ENCODE measurements at regions not wholly inside any gene's neighbourhood (a gene's known extent, or its start where the extent isn't known, plus 50 kb on each side); places are given as distances from the start of the nearest gene placed in this dataset.
"Not testable (repeated sequence)": the region's sequence is repeated elsewhere in the genome, so short reads cannot be mapped to it uniquely, and the experiment has no call there.

DNA sequence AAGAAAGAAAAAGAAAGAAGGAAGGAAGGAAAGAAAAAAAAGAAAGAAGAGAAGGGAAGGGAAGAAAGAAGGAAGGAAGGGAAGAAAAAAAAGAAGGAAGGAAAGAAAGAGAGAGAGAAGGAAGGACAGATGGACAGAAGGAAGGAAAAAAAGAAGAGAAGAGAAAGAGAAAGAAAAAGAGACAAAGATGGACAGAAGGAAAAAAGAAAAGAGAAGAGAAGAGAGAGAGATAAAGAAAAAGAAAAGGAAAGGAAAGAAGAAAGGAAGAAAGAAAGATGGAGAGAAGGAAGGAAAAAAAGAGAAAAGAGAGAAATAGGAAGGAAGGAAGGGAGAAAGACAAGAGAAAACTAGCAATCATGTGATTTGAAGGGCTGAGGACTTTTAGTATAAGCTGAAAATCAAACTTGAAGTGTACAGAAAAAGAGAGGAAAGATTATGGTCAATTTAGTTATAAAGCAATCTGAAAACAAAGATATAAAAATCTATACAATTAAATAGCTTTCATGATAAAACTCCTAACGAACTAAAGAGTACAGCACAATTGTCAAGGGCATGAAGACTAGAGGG lies 115.3 kb downstream of the LTN1 start:
- ATAC-seq: no peak

DNA sequence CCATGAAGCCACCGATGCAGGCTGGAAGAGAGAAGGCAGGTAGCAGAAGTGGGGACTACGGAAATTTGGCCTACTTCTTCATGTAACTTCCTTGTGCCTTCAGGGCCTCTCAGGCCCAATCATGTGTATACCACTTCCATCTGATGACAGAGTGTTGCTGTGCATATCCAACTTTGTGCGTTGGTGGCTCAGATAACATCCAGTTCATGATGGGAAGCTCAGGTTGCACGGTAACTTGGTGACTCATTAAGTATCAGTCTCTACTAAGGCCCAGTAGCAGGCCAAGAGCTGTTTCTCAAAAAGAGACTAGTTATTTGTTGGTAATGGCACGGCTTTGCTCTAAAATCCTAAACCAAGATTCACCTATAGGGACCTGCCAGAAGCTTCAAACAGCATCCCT lies 117.6 kb downstream of the LTN1 start:
- ATAC-seq: no peak

DNA sequence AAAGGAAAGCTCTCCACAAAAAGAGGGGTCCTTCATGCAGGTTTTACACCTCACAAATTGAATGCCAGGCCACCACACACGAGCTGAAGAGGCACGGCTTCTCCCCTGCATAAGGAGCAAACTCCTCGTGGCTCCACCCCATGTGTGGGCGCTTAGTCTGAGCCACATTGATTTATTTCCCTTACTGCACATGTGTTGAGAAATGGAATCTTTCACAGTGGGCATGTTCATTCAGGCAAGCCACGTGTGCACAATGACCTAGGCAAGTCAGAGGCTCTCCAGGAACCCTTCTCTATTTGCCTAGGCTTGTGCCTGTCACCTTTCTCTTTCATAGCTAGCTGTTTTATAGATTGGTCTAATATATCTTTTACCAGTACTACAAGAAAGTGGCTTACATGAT lies 120.5 kb downstream of the LTN1 start:
- peak; percentile 97 for ATAC-seq

DNA sequence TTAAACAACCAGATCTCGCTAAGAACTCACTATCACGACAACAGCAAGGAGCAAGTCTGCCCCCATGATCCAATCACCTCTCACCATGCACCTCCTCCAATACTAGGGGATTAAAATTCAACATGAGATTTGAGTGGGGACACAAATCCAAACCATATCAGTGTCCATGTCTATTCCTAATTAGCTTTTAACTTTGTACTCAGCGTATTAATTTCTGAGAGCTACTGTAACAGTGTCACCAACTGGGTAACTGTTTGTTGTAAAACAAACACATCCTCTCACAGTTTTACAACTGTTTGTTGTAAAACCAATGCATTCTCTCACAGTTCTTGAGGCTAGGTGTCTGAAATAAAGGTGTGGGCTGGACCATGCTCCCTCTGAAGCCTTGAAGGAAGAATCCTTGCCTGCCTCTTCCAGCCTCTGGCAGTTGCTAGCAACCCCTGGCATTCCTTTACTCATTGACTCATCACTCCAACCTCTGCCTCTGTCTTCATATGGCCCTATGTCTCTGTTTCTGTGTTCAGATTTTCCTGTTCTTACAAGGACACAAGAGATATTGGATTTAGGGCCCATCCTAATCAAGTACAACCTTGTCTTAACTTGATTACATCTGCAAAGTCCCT lies 121.2 kb downstream of the LTN1 start:
- ATAC-seq: peak; percentile 11

DNA sequence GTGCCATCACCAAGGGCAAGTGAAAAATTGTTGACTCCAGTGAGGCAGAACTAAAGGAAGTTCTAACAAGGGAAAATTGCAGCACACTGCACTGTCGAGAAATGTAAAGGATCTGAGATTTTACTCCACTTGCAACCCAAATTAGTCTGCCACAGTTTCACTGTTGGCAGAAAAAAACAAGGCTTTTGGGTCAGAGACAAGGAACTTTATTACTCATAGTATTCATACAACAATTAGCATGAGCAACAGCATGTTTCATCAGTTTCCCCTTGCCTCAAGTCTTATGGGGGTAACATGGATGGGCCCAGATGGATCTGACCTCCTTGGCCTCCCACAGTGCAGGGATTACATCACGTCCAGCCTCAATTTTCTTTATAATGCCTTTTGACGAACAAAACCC lies 125.3 kb downstream of the LTN1 start:
- ATAC-seq: no peak

DNA sequence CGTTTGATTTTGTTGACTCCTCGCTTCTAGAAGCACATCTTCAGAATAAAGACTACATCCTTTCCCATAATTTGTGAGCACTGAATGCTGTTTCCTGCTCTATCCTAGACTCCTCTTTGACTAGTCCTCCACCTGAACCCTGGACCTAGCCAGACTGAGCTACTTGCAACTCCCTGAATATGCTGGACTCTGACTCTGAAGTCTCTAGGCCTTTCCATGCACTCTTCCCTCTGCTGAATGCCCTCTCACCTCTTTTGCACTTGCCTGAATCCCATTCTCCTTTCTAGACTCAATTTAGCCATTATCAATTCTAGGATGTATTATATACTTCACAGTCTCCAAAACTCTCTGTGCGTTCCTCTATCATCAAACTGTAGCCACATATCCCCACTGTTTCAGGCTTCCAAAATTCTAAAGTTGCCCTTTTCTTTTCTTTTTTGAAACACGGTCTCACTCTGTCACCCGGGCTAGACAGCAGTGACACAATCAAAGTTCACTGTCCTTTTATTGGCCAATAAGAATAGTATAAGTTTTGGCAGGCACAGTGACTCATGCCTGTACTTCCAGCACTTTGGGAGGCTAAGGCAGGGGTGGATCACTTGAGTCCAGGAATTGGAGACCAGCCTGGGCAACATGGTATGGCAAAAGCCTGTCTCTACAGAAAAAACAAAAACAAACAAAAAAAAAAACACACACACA lies 127.0 kb downstream of the LTN1 start:
- ATAC-seq: peak; percentile 37

DNA sequence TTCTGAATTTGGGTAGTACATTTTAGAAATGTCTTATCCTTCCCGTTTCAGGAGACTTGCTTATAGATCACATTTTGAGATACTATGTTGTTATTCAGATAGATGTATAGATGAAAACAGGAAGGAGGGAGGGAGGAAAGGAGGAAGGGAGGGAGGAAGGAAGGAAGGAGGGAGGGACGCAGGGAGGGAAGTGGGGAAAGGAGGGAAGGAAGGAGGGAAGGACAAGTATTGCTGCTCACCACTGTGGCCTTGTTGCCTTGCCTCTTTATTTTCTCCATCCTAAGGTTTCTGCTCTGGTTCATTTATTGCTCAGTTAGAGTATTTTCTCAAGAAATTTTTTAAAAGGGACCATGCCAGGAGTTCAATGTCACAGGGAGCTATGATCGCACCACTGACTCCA lies 134.3 kb downstream of the LTN1 start:
- no peak for ATAC-seq

DNA sequence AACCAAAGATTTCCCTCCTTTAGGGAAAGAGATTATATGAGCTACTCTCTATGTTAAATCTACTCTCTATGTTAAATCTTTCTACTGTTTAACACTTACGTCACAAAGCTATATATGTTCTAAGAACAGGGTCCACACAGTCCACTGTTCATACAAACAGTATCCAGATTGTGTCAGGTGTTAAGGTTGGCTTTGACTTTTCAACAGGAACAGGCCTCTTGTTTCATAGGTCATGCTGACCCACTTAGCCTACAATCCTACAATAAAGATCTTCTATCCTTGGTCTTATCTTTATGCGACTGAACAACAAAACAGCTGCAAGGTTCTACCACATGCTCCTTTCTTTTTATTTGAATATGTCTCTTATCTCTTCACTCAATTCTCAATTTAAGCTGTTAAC lies 134.9 kb downstream of the LTN1 start:
- ATAC-seq: no peak

DNA sequence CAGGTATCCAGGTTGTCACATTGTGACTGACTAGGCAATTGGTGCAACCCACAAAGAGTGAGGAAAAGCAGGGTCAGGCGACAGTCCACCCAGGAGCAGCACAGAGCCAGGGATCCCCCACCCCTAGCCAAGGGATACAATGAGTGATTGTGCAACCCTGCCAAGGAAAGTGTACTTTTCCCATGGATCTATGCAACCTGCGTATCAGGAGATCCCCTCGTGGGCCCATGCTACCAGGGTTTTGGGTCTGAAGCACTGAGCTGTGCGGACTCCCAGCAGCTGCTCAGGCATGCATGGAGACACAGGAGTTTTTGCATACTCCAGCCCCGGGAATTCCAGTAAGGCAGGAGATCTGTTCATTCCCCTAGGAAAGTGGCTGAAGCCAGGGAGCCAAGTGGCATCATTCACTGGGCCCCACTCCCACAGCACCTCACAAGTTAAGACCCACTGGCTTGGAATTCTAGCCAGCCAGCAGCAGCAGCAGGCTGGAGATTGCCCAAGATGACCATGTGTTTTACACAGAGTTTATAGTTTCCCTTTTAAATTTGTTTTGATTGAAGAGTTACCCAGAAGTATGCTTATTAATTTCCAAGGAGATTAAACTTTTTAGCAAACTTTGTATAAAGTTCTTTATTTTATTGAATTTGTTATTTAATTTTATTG lies 136.0 kb downstream of the LTN1 start:
- no peak for ATAC-seq

DNA sequence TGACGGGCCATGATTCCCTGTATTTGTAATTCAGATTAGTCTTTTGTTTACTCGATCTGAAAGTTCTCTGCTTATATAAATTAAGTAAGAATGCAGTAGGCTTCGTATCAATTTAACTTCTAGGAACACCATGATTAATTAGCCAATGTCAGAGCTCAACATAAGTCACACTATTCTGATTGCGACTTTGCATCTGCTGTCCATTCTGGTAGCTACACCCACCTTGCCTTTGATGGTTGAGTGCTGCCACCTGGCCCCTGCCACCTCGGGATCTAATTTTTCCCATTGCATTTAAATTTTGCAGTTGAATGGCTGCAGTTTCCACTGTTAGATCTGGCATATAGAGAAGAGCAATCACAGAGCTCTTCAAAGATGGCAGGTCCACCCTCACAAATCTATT lies 140.0 kb downstream of the LTN1 start:
- ATAC-seq: no peak

DNA sequence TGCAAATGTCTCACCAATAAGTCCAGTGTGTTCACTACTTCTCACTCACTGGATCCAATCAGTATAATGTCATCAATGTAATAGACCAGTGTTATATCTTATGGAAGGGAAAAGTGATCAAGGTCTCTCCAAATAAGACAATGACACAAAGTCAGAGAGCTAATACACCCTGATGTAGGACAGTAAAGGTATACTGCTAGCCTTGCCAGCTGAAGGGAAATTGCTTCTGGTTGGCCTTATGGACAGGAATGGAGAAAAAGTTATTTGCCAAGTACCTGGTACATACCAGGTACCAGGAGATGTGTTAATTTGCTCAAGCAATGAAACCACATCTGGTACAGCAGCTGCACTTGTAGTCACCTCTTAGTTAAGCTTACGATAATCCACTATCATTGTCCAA lies 141.0 kb downstream of the LTN1 start:
- ATAC-seq: no peak

DNA sequence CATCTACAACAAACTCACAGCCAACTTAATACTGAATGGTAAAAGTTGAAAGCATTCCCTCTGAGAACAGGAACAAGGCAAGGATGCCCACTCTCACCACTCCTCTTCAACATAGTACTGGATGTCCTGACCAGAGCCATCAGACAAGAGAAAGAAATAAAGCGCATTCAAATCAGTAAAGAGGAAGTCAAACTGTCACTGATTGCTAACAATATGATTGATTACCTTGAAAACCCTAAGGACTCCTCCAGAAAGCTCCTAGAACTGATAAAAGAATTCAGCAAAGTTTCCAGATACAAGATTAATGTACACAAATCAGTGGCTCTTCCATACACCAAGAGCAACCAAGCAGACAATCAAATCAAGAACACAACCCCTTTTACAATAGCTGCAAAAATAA lies 153.4 kb downstream of the LTN1 start:
- ATAC-seq: not testable (repeated sequence)

DNA sequence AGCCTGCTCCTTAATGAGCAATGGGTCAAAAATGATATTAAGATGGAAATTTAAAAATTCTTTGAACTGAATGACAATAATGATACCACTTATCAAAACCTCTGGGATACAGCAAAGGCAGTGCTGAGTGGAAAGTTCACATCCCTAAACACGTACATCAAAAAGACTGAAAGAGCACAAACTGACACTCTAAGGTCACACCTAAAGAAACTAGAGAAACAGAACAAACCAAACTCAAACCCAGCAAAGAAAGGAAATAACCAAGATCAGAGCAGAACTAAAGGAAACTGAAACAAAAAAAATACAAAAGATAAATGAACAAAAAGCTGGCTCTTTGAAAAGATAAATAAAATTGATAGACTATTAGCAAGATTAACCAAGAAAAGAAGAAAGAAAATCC lies 155.3 kb downstream of the LTN1 start:
- not testable (repeated sequence) for ATAC-seq

DNA sequence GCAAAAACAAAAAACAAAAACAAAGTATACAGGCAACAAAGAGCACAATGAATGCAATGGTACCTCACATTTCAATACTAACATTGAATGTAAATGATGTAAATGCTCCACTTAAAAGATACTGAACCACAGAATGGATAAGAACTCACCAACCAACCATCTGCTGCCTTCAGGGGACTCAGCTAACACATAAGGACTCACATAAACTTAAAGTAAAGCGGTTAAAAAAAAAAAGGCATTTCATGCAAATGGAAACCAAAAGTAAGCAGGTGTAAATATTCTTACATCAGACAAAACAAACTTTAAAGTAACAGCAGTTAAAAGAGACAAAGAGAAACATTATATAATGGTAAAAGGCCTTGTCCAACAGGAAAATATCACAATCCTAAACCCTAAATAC lies 156.1 kb downstream of the LTN1 start:
- ATAC-seq: not testable (repeated sequence)

DNA sequence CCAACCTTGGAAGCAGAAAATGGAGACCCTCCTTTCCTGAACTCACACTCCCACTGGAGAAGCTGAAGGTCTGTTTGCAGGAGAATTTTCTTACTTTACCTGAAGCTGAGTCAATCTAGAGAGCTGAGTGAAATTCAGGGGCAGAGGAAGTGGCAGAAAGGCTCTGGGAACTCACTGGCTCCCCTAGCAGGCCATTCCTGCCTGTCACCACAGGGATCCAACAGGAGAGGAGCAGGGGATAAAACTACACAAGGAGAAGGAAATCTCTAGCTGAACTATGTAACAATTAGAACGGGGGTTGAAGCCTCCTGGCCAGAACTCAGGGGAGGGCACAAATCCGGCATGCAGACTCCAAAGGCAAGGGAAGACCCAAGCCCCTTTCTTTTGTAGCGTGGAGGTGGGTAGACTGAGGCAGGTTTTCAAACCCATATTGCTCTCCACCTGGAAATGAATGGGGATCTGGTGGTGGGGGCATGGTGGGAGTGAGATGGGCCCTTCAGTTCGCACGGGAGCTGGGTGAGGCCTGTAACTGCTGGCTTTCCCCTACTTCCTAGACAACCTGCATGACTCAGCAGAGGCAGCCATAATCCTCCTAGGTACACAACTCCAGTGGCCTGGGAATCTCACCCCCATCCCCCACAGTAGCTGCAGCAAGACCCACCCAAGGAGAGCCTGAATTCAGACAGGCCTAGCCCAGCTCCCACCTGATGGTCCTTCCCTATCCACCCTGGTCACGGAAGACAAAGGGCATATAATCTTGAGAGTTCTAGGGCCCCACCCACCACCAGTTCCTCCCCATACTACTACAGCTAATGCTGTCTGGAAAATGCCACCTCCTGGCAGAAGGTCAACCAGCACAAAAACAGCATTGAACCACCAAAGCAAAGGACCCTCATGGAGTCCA lies 158.1 kb downstream of the LTN1 start:
- no peak for ATAC-seq

DNA sequence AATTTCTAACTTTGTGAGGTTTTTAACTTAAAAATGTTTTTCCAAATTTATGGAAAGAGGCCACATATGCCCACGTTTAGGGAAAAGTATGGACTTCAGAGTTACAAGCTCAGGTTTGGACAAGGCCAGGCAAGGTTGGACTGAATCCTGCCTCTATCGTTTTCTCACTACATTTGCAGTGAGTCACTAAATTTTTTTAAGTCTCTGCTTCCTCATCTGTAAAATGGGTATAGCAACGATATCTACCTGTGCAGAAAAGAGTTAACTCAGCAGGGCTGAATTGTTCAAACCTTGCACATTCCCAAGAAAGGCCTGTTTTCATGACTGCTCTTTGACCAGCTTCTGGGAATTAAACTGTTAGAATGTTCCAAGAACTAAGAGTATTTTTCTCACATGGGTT lies 159.1 kb downstream of the LTN1 start:
- no peak for ATAC-seq

DNA sequence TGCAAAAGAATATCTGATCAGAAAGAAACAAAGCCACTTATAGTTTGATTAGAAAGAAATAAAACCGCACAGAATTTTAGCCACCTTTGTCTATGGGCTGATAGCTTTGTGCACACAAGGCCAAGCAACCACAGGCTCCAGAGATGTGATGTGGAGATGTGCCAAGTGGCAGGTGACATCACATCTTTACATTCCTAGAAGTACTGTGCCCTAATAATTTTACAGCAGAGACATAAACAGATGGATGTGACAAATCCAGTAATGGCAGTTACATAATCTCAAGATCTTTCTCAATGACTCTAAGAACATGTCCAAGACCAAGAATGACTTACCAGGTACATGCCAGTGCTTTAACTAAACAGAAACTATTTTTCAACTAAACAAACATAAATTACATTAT lies 159.5 kb downstream of the LTN1 start:
- ATAC-seq: no peak

DNA sequence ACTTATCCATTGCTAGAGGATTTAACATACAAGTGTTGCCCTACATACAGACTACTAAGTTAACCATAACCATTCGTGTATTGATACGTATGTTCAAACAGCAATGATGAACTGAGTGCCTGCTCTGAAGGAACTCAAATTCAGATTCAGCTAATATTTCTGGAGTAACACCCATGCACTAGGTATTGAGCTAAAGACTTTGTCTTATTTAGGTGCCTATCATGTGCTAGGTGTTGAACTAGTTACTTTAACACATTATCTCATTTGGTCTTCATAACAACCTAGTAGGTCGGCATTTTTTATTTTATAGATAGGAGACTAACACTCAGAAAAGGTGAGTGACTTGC lies 160.0 kb downstream of the LTN1 start:
- ATAC-seq: no peak

DNA sequence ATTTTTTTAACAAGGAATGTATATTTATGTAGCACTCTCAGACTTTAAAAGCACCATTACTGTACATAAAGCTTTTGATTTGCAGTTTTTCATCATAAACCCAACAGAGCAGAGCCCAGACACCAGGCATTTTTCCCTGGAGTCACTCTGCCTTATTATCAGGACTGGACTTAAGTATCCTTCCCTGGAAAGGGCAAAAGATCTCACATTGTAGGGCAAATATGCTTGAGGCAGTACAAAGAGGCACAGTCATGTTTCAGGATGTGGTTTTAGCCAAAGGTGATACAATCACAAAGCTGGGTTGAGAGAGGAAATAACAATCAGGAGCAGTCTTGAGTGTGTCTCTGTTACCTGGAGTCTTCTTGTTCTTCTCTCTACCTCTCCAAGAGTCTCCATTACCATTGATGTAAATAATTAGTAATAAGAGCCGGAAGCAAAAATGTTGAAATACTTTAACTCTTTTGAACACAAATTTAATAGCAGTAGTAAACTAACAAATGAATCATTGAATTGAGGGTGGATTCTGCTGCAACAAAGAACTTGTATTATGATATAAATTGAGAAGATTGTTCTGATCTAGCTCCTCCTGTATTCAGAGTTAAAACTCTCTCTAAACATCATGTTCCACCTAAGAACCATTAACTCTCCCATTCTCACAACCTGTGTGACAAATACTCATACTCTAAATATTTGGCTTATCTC lies 160.5 kb downstream of the LTN1 start:
- peak; percentile 28 for ATAC-seq

DNA sequence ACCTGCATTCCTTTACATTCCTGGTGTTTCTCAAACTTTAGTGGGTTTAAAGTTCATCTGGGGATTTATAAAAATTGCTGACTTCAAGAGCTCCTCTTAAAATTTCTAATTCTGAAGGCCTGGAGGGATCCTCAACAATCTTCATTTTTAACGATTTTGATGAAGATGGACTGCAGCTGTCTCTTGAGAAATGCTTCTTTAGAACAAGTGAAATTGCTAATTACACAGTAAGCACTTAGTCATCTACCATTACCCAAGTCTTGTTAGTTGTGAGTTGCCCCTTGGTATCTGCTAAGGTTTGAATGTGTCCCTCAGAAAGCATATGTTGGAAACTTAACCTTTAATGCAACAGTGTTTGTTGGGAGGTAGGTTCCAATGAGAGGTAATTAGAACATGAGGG lies 163.7 kb downstream of the LTN1 start:
- ATAC-seq: no peak

DNA sequence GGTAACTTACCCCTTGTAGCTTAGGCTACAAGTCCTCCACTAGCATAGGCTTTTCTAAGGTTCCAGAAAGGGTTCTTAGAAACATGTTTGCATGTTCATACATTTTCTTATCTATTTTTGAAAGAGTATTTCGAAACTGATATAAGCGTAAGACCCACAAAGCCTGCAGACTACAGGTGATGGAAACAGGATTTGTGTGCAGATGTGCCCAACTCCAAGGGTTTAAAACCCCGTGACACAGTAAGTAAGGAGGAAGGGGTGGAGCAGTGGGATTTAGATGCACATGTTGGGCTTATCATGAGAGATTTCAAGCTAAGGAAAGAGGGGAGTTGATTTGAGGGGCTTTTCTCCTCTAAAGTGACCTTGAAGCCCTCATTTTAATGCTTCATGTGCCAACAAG lies 164.7 kb downstream of the LTN1 start:
- ATAC-seq: no peak

DNA sequence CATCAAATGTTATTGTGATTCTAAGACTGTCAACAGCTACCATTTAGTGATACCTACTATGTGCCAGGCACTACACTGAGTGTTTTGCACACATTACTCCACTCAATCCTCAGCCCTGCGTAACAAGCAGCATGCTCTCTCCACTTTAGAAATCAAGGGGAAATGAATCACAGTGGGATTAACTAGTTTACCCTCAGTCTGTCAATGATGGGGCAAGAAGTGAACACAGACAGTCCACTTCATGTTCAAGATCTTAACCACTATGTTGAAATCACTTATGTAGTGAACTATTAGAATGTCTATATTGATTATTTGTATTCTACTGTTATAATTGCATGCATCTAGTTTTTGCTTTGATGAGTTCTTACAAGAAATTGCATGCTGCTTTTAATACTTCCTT lies 165.3 kb downstream of the LTN1 start:
- ATAC-seq: no peak

Data from esophagus mucosa (tissue), 1 donor.